GM23338 (cell line): ENCODE measurements at regions not wholly inside any gene's neighbourhood (a gene's known extent, or its start where the extent isn't known, plus 50 kb on each side); places are given as distances from the start of the nearest gene placed in this dataset.

Experiments
- ATAC-seq: fragments of 200-7000 bp; cut with Tn5 transposase; 3 replicates; pipeline ENCODE4 v1.9.1; 2020
- DNase-seq: peaks from one replicate; pipeline ENCODE4 v3.0.0-alpha.2; 2015; ENCODE audit warnings: low spot score
- H2AFZ ChIP-seq: fragments of 200-600 bp; sonication (generic); 2 replicates; pipeline ENCODE4 v1.8.0; 2016; ENCODE audit warnings: antibody characterized with exemption, mild to moderate bottlenecking, moderate library complexity
- H3F3A ChIP-seq: fragments of 200-600 bp; sonication (generic); replicated peaks from 2 replicates; pipeline ENCODE4 v1.8.0; 2017; ENCODE audit warnings: antibody characterized with exemption, mixed run types, low read depth
- H3K27ac ChIP-seq: fragments of 200-600 bp; sonication (generic); 2 replicates; pipeline ENCODE4 v1.6.1; 2016; ENCODE audit warnings: low read depth
- H3K27me3 ChIP-seq: fragments of 200-600 bp; sonication (generic); 2 replicates; pipeline ENCODE4 v1.8.0; 2016; ENCODE audit warnings: mild to moderate bottlenecking, mixed run types, moderate library complexity; ENCODE audit not compliant: insufficient read depth
- H3K36me3 ChIP-seq: fragments of 200-600 bp; sonication (generic); 2 replicates; pipeline ENCODE4 v1.8.0; 2016; ENCODE audit warnings: mild to moderate bottlenecking; ENCODE audit not compliant: insufficient read depth
- H3K4me1 ChIP-seq: fragments of 200-600 bp; sonication (generic); 2 replicates; pipeline ENCODE4 v1.8.0; 2016; ENCODE audit warnings: mild to moderate bottlenecking, moderate library complexity; ENCODE audit not compliant: insufficient read depth
- H3K4me2 ChIP-seq: fragments of 200-600 bp; sonication (generic); 2 replicates; pipeline ENCODE4 v1.7.1; 2017; ENCODE audit warnings: mixed run types
- H3K4me3 ChIP-seq: fragments of 200-600 bp; sonication (generic); 2 replicates; pipeline ENCODE4 v1.6.1; 2016; ENCODE audit warnings: mixed run types
- H3K79me2 ChIP-seq: fragments of 200-600 bp; sonication (generic); replicated peaks from 2 replicates; pipeline ENCODE4 v1.8.0; 2017; ENCODE audit warnings: mild to moderate bottlenecking; ENCODE audit not compliant: insufficient read depth
- H3K9me2 ChIP-seq: fragments of 200-600 bp; sonication (generic); 2 replicates; pipeline ENCODE4 v1.8.0; 2017; ENCODE audit not compliant: insufficient read depth
- H4K20me1 ChIP-seq: fragments of 200-600 bp; sonication (generic); replicated peaks from 2 replicates; pipeline ENCODE4 v1.8.0; 2017; ENCODE audit warnings: mild to moderate bottlenecking; ENCODE audit not compliant: insufficient read depth
- H3K27ac Mint-ChIP-seq: 2 replicates; pipeline ENCODE4 v1.8.0; 2020; ENCODE audit warnings: inconsistent platforms, mild to moderate bottlenecking, moderate library complexity, mixed read lengths
- H3K27me3 Mint-ChIP-seq: 3 replicates; pipeline ENCODE4 v1.8.0; 2022; ENCODE audit warnings: low read depth, mild to moderate bottlenecking, moderate library complexity, mixed read lengths, inconsistent platforms; ENCODE audit not compliant: insufficient read depth, poor library complexity
- H3K36me3 Mint-ChIP-seq: 3 replicates; pipeline ENCODE4 v1.8.0; 2021; ENCODE audit warnings: low read depth, mild to moderate bottlenecking, inconsistent platforms, moderate library complexity, mixed read lengths
- H3K4me1 Mint-ChIP-seq: 3 replicates; pipeline ENCODE4 v1.8.0; 2020; ENCODE audit warnings: mild to moderate bottlenecking, inconsistent platforms, mixed read lengths
- H3K4me3 Mint-ChIP-seq: 3 replicates; pipeline ENCODE4 v1.8.0; 2021; ENCODE audit warnings: moderate library complexity, mild to moderate bottlenecking, inconsistent platforms, mixed read lengths
- H3K9me3 Mint-ChIP-seq: 3 replicates; pipeline ENCODE4 v1.8.0; 2020; ENCODE audit warnings: moderate library complexity, mild to moderate bottlenecking, inconsistent platforms, mixed read lengths
- CREB1 ChIP-seq: fragments of 250-450 bp; sonication (Bioruptor Pico); IDR thresholded peaks from 2 replicates; pipeline ENCODE4 v1.5.0; 2020; ENCODE audit warnings: low read depth, mild to moderate bottlenecking, moderate library complexity
- CTCF ChIP-seq, 2 experiments: fragments of 200-600 bp in 1 of 2; sonication (generic) in 1 of 2; conservative IDR thresholded peaks; 2 replicates each; pipeline versions ENCODE4 v1.5.1 to v1.6.1; 2016 to 2017; ENCODE audit warnings: antibody characterized with exemption in 2 of 2, low read depth in 2 of 2, mild to moderate bottlenecking in 2 of 2, moderate library complexity in 1 of 2
- ETS1 ChIP-seq: IDR thresholded peaks from 2 replicates; pipeline ENCODE4 v1.6.1; 2016; ENCODE audit warnings: antibody characterized with exemption
- EZH2 ChIP-seq: fragments of 200-600 bp; sonication (generic); IDR thresholded peaks from one replicate; pipeline ENCODE4 v1.8.0; 2017; ENCODE audit warnings: antibody characterized with exemption, mild to moderate bottlenecking, low read depth; ENCODE audit not compliant: unreplicated experiment
- EZH2phosphoT487 ChIP-seq: fragments of 200-600 bp; sonication (generic); IDR thresholded peaks from one replicate; pipeline ENCODE4 v1.8.1; 2018; ENCODE audit warnings: antibody characterized with exemption; ENCODE audit not compliant: unreplicated experiment
- JUNB ChIP-seq: IDR thresholded peaks from one replicate; pipeline ENCODE4 v1.6.1; 2016; ENCODE audit warnings: antibody characterized with exemption; ENCODE audit not compliant: unreplicated experiment
- NANOG ChIP-seq: IDR thresholded peaks from 2 replicates; pipeline ENCODE4 v1.6.1; 2016; ENCODE audit warnings: antibody characterized with exemption, borderline replicate concordance
- POLR2AphosphoS5 ChIP-seq: IDR thresholded peaks from 2 replicates; pipeline ENCODE4 v1.6.1; 2016; ENCODE audit warnings: antibody characterized with exemption, low read depth
- REST ChIP-seq: IDR thresholded peaks from one replicate; pipeline ENCODE4 v1.6.1; 2018; ENCODE audit warnings: antibody characterized with exemption; ENCODE audit not compliant: unreplicated experiment
- STAT1 ChIP-seq: IDR thresholded peaks from one replicate; pipeline ENCODE4 v1.6.1; 2016; ENCODE audit warnings: antibody characterized with exemption; ENCODE audit not compliant: unreplicated experiment
- ZNF114 ChIP-seq: fragments of 250-450 bp; sonication (Bioruptor Pico); IDR thresholded peaks from 2 replicates; pipeline ENCODE4 v1.5.0; 2020; ENCODE audit warnings: mild to moderate bottlenecking, moderate library complexity
- ZNF331 ChIP-seq: fragments of 250-450 bp; sonication (Bioruptor Pico); IDR thresholded peaks from 2 replicates; pipeline ENCODE4 v1.5.0; 2020; ENCODE audit warnings: low read depth, mild to moderate bottlenecking, moderate library complexity
- ZNF462 ChIP-seq: fragments of 250-450 bp; sonication (Bioruptor Pico); IDR thresholded peaks from 2 replicates; pipeline ENCODE4 v1.5.0; 2020; ENCODE audit warnings: mild to moderate bottlenecking, moderate library complexity

- Histone ChIP-seq H3K79me2 (no peaks in the 10 kb centered on the region), H3K4me3 (no peak overlapping the region), H3K4me1 (no peaks in the 10 kb centered on the region), H2AFZ (no peak overlapping the region), H3K27ac (no peak overlapping the region), H4K20me1 (no peaks in the 10 kb centered on the region), H3K27me3 (no peaks in the 10 kb centered on the region), H3K36me3 (no peaks in the 10 kb centered on the region), H3K4me2 (no peak overlapping the region), H3F3A (no peaks in the 10 kb centered on the region), H3K9me2 (no peaks in the 10 kb centered on the region)
- Mint-ChIP-seq H3K27ac (no peak overlapping the region), H3K4me1 (peaks cover 5% of the 10 kb centered on the region), H3K27me3 (no peaks in the 10 kb centered on the region), H3K4me3 (no peak overlapping the region), H3K9me3 (no peaks in the 10 kb centered on the region), H3K36me3 (no peaks in the 10 kb centered on the region)
- ATAC-seq = no peak
- no peak for DNase-seq
- no peak for TF ChIP-seq EZH2
- TF ChIP-seq CTCF (conservative IDR thresholded peaks at IDR 0.05; ENCODE audit: low read depth in 2 of 2) = no peak
- no peak for TF ChIP-seq NANOG
- no peak for TF ChIP-seq STAT1
- no peak for TF ChIP-seq JUNB
- TF ChIP-seq ZNF114 = no peak
- TF ChIP-seq EZH2phosphoT487 = no peak
- TF ChIP-seq REST = no peak
- no peak for TF ChIP-seq ETS1
- no peak for TF ChIP-seq CREB1 (CRISPR knock-in tag)
- TF ChIP-seq ZNF462 (CRISPR knock-in tag) = no peak
- no peak for TF ChIP-seq ZNF331 (CRISPR knock-in tag)
- no peak for TF ChIP-seq POLR2AphosphoS5
Measured at GRCh38 chr18:68176901-68177300, 538.0 kb downstream of the TMX3 start.
